Caco-2 (cell line): ENCODE measurements at regions not wholly inside any gene's neighbourhood (a gene's known extent, or its start where the extent isn't known, plus 50 kb on each side); places are given as distances from the start of the nearest gene placed in this dataset.
A peak's percentile ranks its signal among the peaks of the same experiment; 100 is the strongest.

Source experiments
- BruUV-seq: library from RNA; stranded (reverse); fragments of 400-500 nt; replicated peaks from 2 replicates; lab custom pipeline; 2021; lab: Mats Ljungman, UMichigan
- CTCF ChIA-PET: fragments of 300-600 bp; sonication (Branson Sonifier 250); formaldehyde crosslinking; loops from one replicate; lab custom pipeline; 2022; ENCODE audit warnings: antibody characterized with exemption; lab: Charles Lee
- POLR2A ChIA-PET: fragments of 300-600 bp; sonication (Branson Sonifier 250); formaldehyde crosslinking; loops from one replicate; lab custom pipeline; 2022; ENCODE audit warnings: antibody characterized with exemption; lab: Charles Lee
- DNase-seq, 2 experiments: peaks; one replicate each; pipeline versions ENCODE4 v3.0.0 to v3.0.0-alpha.2; 2020 to 2022
- H3K27me3 ChIP-seq: replicated peaks from 2 replicates; pipeline ENCODE4 v1.6.0; 2011; ENCODE audit warnings: low read length; ENCODE audit not compliant: control insufficient read depth, insufficient read depth
- H3K36me3 ChIP-seq: 2 replicates; pipeline ENCODE4 v1.5.1; 2011; ENCODE audit warnings: low read length; ENCODE audit not compliant: control insufficient read depth, insufficient read depth
- H3K4me1 ChIP-seq: fragments of 250-450 bp; sonication (Bioruptor Pico); 2 replicates; pipeline ENCODE4 v1.5.1; 2020; ENCODE audit warnings: mild to moderate bottlenecking
- H3K4me3 ChIP-seq: 2 replicates; pipeline ENCODE4 v1.5.1; 2011; ENCODE audit warnings: low read depth, mild to moderate bottlenecking, control low read depth, low read length
- H3K9me3 ChIP-seq: fragments of 250-450 bp; sonication (Bioruptor Pico); 2 replicates; pipeline ENCODE4 v1.5.1; 2020; ENCODE audit warnings: mild to moderate bottlenecking, moderate library complexity
- H3K27ac Mint-ChIP-seq: one replicate; pipeline ENCODE4 v1.8.0; 2022; ENCODE audit warnings: mixed read lengths; ENCODE audit not compliant: unreplicated experiment
- H3K27me3 Mint-ChIP-seq: one replicate; pipeline ENCODE4 v1.8.0; 2022; ENCODE audit warnings: mixed read lengths; ENCODE audit not compliant: insufficient read depth, unreplicated experiment
- H3K36me3 Mint-ChIP-seq: one replicate; pipeline ENCODE4 v1.8.0; 2022; ENCODE audit warnings: mild to moderate bottlenecking, mixed read lengths; ENCODE audit not compliant: insufficient read depth, unreplicated experiment
- H3K4me1 Mint-ChIP-seq: one replicate; pipeline ENCODE4 v1.8.0; 2022; ENCODE audit warnings: low read depth, mixed read lengths; ENCODE audit not compliant: unreplicated experiment
- H3K4me3 Mint-ChIP-seq: one replicate; pipeline ENCODE4 v1.8.0; 2022; ENCODE audit warnings: mild to moderate bottlenecking, moderate library complexity, mixed read lengths; ENCODE audit not compliant: unreplicated experiment
- H3K9me3 Mint-ChIP-seq: one replicate; pipeline ENCODE4 v1.8.0; 2022; ENCODE audit warnings: mixed read lengths; ENCODE audit not compliant: unreplicated experiment
- intact Hi-C: fragments of 100-400 bp; cut with micrococcal nuclease; formaldehyde crosslinking; loops from one replicate; pipeline ENCODE4 v1.10.0; 2022; ENCODE audit not compliant: unreplicated experiment
- TF ChIP-seq, protein P1 (sequence below), 2 experiments: fragments of 200-600 bp in 1 of 2; IDR thresholded peaks; 1 replicate in 1 of 2; 2 replicates in 1 of 2; pipeline versions ENCODE4 v1.5.1 to v1.8.0; 2011 to 2022; ENCODE audit warnings: antibody characterized with exemption in 1 of 2, control low read depth in 1 of 2, inconsistent platforms in 1 of 2, low read depth in 1 of 2, low read length in 1 of 2, mild to moderate bottlenecking in 1 of 2, moderate library complexity in 1 of 2; ENCODE audit not compliant: insufficient read depth in 1 of 2, severe bottlenecking in 1 of 2, unreplicated experiment in 1 of 2

DNA sequence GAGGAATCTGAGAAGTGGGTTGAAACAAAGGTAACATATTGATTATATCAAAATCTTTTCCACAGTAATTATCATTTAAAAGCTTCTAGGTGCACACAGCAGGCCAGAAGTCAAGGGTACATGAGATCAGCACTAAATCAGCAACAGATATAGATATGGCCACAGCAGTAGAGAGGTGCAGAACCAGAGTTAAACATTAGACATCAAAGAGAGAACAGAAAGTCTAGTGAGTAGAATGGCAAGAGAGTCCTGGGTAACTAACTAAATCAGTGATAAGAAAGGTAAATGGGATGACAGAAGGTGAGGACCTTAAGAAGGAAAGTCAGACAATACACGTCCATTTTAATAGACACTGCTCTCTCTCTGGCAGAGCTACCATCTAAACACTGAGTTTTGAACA, 119.5 kb upstream of the GRIA4 start:
- peak in 1 of 2 experiments; percentile 39 for DNase-seq
- Mint-ChIP-seq H3K4me1 (peaks cover 30% of the 10 kb centered on the region), H3K27me3 (no peaks in the 10 kb centered on the region), H3K4me3 (no peak overlapping the region), H3K36me3 (no peaks in the 10 kb centered on the region), H3K27ac (peak overlapping the region; percentile 28), H3K9me3 (no peaks in the 10 kb centered on the region)
- TF ChIP-seq, protein P1, sequence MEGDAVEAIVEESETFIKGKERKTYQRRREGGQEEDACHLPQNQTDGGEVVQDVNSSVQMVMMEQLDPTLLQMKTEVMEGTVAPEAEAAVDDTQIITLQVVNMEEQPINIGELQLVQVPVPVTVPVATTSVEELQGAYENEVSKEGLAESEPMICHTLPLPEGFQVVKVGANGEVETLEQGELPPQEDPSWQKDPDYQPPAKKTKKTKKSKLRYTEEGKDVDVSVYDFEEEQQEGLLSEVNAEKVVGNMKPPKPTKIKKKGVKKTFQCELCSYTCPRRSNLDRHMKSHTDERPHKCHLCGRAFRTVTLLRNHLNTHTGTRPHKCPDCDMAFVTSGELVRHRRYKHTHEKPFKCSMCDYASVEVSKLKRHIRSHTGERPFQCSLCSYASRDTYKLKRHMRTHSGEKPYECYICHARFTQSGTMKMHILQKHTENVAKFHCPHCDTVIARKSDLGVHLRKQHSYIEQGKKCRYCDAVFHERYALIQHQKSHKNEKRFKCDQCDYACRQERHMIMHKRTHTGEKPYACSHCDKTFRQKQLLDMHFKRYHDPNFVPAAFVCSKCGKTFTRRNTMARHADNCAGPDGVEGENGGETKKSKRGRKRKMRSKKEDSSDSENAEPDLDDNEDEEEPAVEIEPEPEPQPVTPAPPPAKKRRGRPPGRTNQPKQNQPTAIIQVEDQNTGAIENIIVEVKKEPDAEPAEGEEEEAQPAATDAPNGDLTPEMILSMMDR (IDR thresholded peaks at IDR 0.05; ENCODE audit: insufficient read depth in 1 of 2, low read depth in 1 of 2, low read length in 1 of 2, severe bottlenecking in 1 of 2, unreplicated experiment in 1 of 2), result no peak
- intact Hi-C loops, result loop anchor here (1.0 kb wide), 1 partner anchor 18 kb away; no protein-coding TSS in a partner anchor
- Histone ChIP-seq H3K4me3 (no peak overlapping the region), H3K27me3 (no peaks in the 10 kb centered on the region), H3K9me3 (no peaks in the 10 kb centered on the region), H3K36me3 (no peaks in the 10 kb centered on the region), H3K4me1 (peaks cover 19% of the 10 kb centered on the region)
- BruUV-seq, result no TSS peak
- CTCF ChIA-PET, result interaction anchor here (0.7 kb wide), 2 partner anchors 21 to 76 kb away, joined by 3 read pairs; no protein-coding TSS in a partner anchor
- POLR2A ChIA-PET, result no interaction called here

GRCh38 chr11:105489446-105489845, 120.4 kb upstream of the GRIA4 start:
- Histone ChIP-seq H3K4me1 (peaks cover 19% of the 10 kb centered on the region), H3K27me3 (no peaks in the 10 kb centered on the region), H3K9me3 (no peaks in the 10 kb centered on the region), H3K36me3 (no peaks in the 10 kb centered on the region), H3K4me3 (no peak overlapping the region)
- CTCF ChIA-PET, result no interaction called here
- H3K4me3 Mint-ChIP-seq, result no peak overlapping the region
- no peaks in the 10 kb centered on the region for H3K36me3 Mint-ChIP-seq
- TF ChIP-seq, protein P1 (IDR thresholded peaks at IDR 0.05; ENCODE audit: insufficient read depth in 1 of 2, low read depth in 1 of 2, low read length in 1 of 2, severe bottlenecking in 1 of 2, unreplicated experiment in 1 of 2), result no peak
- DNase-seq, result no peak
- no peak overlapping the region for H3K27ac Mint-ChIP-seq
- no peaks in the 10 kb centered on the region for H3K27me3 Mint-ChIP-seq
- peaks cover 29% of the 10 kb centered on the region for H3K4me1 Mint-ChIP-seq
- POLR2A ChIA-PET, result interaction anchor here (0.6 kb wide), 1 partner anchor 18 kb away, joined by 4 read pairs; no protein-coding TSS in a partner anchor
- intact Hi-C loops, result no loop called here
- H3K9me3 Mint-ChIP-seq, result no peaks in the 10 kb centered on the region
- no TSS peak for BruUV-seq

GRCh38 chr11:105486929-105487328, 122.9 kb upstream of the GRIA4 start:
- Mint-ChIP-seq H3K9me3 (peaks cover 9% of the 10 kb centered on the region), H3K4me1 (peaks cover 15% of the 10 kb centered on the region), H3K27ac (no peak overlapping the region), H3K27me3 (no peaks in the 10 kb centered on the region), H3K4me3 (no peak overlapping the region), H3K36me3 (no peaks in the 10 kb centered on the region)
- Histone ChIP-seq H3K36me3 (no peaks in the 10 kb centered on the region), H3K27me3 (no peaks in the 10 kb centered on the region), H3K4me3 (no peak overlapping the region), H3K9me3 (no peaks in the 10 kb centered on the region), H3K4me1 (peaks cover 13% of the 10 kb centered on the region)
- BruUV-seq, result no TSS peak
- ChIA-PET CTCF (no interaction called here), POLR2A (no interaction called here)
- no peak for DNase-seq
- TF ChIP-seq, protein P1 (IDR thresholded peaks at IDR 0.05; ENCODE audit: insufficient read depth in 1 of 2, low read depth in 1 of 2, low read length in 1 of 2, severe bottlenecking in 1 of 2, unreplicated experiment in 1 of 2), result no peak
- intact Hi-C loops, result no loop called here
